GM18951 (cell line): ENCODE measurements at regions not wholly inside any gene's neighbourhood (a gene's known extent, or its start where the extent isn't known, plus 50 kb on each side); places are given as distances from the start of the nearest gene placed in this dataset.
"Not testable (repeated sequence)": the region's sequence is repeated elsewhere in the genome, so short reads cannot be mapped to it uniquely, and the experiment has no call there.

Experiments
- POLR2A ChIP-seq: IDR thresholded peaks from 4 replicates; pipeline ENCODE4 v1.6.1; 2011; ENCODE audit warnings: mild to moderate bottlenecking; ENCODE audit not compliant: insufficient read length, insufficient read depth; ENCODE audit errors: extremely low read depth
- in situ Hi-C: fragments of 300-500 bp; cut with MboI; formaldehyde crosslinking; loops from one replicate; pipeline ENCODE4 v1.12.0; 2022; ENCODE audit warnings: low sequenced_read_pairs, mixed read lengths, inconsistent platforms; ENCODE audit not compliant: unreplicated experiment

DNA sequence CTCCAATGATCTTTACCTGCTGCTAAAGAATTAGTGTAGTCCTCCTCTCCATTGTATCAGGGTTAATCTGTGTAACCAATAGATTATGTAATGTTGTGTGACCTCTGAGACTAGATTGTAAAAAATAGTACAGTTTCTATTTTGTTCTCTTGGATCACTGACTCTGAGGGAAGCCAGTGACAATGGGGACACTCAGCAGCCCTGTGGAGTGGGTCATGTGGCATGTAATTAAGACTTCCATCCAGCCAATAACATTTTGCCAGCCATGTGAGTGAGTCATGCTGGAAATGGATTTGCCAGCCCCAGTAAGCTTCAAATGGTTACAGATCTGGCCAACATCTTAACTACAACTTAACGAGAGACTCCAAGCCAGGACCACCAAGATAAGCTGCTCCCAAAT, 332.3 kb downstream of the PTTG2 start:
- in situ Hi-C loops = no loop called here
- TF ChIP-seq POLR2A = no peak

DNA sequence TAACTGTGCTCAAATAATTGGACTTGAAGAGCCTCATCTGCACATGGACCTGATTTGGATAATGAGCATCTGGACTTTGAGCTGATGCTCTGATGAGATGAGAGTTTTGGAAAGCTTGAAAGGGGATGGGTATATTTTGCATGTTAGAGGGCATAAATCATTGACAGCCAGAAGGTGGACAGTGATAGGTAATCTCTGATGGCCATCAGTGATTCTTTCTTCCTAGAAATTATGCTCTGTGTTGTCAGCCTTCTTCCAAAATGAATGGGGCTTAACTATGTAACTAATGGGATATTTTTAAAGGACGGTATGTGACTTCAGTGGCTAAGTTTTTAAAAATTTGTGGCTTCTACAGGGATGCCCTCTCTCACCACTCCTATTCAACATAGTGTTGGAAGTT, 334.0 kb downstream of the PTTG2 start:
- no peak for TF ChIP-seq POLR2A
- in situ Hi-C loops = no loop called here

DNA sequence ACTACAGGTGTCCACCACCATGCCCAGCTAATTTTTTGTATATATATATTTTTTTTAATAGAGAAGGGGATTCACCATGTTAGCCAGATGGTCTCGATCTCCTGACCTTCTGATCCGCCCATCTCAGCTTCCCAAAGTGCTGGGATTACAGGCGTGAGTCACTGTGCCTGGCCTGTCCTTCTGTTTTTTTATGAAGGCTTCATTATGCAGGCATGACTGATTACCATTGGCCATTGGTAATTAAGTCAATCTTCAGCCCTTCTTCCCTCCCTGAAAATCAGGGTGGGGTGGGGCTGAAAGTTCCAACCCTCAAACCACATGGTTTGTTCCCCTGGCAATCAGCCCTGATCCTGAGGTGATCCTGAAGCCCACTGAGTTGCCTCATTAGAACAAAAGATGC, 336.9 kb downstream of the PTTG2 start:
- no peak for TF ChIP-seq POLR2A
- in situ Hi-C loops = no loop called here

DNA sequence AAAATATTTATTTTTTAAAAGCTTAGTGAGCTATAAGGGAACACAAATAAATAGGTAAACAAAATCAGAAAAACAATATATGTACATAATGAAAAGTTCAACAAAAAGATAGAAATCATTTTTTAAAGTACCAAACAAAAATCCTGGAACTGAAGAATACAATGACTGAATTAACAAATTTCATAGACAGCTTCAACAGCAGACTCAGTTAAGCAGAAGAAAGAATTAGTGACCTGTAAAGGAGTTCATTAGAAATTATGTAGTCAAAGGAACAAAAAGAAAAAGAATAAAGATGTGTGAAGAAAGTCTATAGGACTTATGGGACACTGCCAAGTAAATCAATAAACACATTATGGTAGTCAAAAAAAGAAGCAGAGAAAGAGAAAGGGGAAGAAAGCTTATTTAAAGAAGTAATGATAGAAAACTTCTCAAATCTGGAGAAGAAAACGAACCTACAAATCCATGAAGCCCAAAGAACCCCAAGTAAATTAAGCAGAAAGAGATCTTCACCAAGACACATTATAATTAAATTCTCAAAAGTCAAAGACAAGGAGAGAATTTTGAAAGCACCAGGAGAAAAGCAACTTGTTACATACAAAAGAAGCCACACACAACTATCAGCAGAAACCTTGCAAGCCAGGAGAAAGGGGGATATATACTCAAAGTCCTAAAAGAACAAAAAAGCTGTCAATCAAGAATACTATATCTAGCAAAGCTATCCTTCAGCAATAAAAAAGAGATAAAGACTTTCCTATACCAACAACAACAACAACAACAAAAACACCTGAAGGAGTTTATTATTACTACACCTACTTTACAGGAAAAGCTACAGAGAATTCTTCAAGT, 338.9 kb downstream of the PTTG2 start:
- in situ Hi-C loops = no loop called here
- TF ChIP-seq POLR2A = no peak

DNA sequence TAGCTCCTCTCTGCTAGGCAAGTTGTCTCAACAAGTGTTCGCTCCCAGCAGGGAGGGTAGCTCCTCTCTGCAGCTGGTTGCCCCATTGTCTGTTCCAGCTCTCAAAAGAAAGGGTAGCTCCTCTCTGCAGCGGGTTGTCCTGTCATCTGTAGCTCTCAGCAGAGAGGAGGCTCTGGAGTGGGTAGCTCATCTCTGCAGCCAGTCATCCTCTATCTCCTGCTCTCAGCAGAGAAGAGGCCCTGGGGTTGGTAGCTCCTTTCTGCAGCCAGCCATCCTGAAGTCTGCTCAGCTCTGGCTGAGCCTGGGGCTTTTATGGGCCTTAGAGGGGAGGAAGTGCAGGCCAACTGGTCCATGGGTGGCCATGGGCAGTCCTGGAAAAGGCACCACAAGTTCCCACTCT, 342.7 kb downstream of the PTTG2 start:
- in situ Hi-C loops = no loop called here
- no peak for TF ChIP-seq POLR2A

DNA sequence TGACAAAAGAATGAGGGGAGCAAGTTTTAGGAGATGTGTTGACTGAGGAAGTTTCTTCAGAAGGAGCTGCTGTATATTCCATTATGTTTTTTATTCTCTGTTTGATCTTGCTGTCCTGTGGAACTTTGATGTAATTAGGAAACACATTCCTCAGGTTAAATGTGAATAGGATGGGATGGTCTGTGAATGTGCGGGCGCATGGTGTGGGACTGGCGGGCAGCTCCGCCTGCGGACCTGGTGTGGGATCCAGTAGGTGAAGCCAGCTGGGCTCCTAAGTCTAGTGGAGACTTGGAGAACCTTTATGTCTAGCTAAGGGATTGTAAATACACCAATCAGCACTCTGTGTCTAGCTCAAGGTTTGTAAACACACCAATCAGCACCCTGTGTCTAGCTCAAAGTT, 344.3 kb downstream of the PTTG2 start:
- in situ Hi-C loops = not testable (repeated sequence)

DNA sequence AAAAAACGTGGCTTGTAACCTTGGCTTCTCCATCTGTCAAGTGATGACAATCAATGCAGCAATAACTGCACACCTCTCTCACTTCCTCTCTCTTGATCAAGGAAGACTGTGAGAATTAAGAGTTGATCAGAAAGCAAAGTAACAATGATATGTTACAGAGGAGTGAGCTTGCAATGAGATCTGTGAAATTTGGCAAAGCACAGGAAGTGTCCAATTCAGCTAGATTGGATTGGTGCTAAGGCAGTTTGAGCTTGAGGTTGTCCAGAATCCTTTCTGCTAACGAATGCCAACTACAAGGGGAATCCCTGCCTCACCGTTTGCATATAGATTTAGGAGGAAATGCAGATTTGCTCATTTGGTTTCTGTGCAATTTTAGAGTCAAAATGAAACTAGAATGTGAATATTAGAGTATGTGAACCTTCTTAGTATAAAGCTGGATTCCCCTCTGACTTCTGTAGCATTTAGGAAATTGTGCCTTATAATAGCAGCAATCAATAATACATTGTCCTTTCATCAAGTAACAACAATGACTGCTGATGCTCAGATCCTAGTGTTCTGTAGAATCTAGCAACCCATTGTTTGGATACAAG, 346.4 kb downstream of the PTTG2 start:
- no peak for TF ChIP-seq POLR2A
- in situ Hi-C loops = no loop called here

DNA sequence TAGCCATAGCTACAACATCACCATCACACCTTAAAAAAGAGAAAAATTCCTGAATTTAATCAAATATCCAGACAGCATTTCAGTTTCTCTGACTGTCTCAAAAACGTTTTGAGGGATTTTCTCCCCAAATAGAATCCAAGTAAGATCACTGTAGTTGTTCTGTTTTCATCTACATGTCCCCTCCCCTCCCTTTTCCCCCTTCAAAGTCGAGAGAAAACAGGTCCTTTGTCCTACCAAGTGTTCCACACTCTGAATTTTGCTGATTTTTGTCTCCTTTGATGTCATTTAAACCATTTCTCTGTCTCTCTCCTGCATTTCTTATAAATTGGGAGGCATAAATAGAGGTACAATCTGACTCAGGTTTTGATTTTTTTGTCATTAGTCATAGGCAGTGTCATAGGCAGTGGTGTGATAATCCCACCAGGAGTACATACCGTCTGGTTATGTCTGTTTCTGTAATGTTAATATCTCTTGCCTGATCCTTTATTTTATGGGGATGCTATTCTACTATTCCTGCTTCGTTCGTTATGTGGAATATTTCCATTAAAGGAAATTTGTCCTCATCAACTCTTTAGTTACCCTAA, 348.6 kb downstream of the PTTG2 start:
- in situ Hi-C loops = no loop called here
- no peak for TF ChIP-seq POLR2A

DNA sequence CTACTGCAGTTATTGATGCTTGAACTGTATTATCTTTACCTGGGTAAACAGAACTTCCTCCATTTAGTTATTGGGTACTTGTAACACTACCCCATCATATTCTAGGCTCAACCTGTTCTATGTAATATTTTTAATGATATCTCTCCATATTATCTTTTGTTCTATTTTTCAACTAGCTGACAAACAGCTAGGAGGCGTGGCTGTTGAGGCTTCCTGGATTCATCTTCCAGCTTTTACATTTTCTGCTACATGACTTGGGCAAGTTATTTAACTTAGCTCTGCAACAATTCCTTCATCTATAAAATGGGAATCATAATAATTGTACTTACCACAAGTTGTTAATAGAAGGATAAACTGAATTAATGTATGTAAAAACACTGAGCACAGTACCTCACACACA, 349.3 kb downstream of the PTTG2 start:
- TF ChIP-seq POLR2A = no peak

DNA sequence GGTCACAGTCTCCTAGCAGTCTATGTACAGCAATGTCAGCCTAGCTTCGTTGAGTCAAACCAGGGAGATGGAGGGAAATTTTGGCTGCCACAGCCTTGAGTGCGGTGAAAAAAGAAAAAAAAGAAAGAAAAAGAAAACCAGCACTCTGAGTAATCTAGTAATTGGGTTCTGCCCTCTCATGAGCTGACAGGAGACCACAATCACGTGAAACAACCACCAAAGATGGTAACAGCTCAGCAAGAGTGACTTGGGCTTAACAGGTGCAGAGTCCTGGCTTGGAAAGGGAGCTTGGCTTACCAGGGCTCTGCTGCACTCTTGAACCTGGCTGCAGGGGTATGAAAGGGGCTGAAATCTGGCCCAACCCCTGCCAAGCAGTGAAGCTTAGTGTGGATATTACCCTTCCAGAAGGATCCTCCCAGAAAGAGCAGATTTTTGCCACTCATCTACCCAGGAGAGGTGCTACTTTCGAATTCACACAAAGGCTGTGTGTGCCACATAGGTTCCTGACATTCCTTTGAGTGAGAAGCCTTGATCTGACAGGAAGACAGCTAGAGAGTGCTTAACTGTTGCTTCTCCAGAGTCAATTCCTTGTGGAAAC, 350.3 kb downstream of the PTTG2 start:
- in situ Hi-C loops = loop anchor here (10.0 kb wide), 2 partner anchors 364 to 554 kb away; partner anchors contain the start of gene FAM114A1

More for the DNA sequence above, 349.3 kb downstream of the PTTG2 start:
- in situ Hi-C loops = no loop called here

DNA sequence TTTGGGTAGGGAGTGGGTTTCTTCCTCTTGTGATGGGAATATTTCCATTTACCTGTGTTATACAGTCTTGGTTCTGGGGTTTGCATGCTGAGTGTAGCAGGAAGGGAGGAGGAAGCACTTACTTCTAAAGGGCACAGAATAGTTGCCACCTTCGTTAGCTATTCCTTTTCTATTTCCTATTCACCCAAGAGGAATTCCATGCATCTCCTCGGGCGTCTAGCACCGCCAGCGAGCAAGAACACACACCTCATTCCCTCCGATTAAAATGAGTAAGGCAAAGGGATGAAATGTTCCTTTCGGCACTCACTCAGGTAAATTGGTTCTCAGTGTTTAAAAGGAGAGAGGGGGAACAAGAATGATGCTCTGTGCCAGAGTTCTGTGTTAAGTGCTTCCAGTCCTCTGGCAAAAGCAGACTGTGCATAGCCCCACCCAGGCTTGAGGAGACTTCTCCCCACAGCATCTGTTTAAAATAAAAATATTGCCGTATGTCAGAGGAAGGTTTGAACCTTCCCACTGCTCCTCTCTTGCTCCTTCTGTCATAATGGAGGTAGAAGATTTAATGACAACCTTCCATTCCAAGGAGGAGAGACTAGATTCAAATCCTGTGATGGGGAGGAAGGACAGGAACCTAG, 351.4 kb downstream of the PTTG2 start:
- no peak for TF ChIP-seq POLR2A
- in situ Hi-C loops = loop anchor here (10.0 kb wide), 2 partner anchors 363 to 553 kb away; partner anchors contain the start of gene FAM114A1

More for the DNA sequence above, 350.3 kb downstream of the PTTG2 start:
- TF ChIP-seq POLR2A = peak; percentile 22

DNA sequence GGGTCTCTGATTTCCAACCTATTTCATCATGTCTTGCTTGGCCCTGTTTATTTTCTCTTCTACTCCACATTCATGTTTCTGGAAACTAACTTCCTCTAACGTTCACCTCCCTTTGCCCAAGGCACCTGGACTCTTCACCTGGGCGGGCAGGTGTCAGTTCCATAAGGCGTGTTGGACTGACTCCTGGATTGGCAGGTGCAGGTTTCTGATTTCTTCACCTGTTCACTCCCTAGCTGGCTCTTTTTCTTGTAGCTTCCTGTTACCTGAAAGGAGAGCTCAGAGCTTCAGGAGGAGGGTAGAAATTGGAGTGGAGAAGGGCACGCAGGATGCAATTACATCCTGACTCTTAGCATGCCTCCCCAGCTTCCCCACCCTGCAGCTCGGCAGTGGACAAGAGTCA, 350.8 kb upstream of the KLF3 start:
- in situ Hi-C loops = loop anchor here (10.0 kb wide), 2 partner anchors 362 to 552 kb away; partner anchors contain the start of gene FAM114A1
- TF ChIP-seq POLR2A = no peak
